ENCODE measurements at regions not wholly inside any gene's neighbourhood (a gene's known extent, or its start where the extent isn't known, plus 50 kb on each side); places are given as distances from the start of the nearest gene placed in this dataset.

DNA sequence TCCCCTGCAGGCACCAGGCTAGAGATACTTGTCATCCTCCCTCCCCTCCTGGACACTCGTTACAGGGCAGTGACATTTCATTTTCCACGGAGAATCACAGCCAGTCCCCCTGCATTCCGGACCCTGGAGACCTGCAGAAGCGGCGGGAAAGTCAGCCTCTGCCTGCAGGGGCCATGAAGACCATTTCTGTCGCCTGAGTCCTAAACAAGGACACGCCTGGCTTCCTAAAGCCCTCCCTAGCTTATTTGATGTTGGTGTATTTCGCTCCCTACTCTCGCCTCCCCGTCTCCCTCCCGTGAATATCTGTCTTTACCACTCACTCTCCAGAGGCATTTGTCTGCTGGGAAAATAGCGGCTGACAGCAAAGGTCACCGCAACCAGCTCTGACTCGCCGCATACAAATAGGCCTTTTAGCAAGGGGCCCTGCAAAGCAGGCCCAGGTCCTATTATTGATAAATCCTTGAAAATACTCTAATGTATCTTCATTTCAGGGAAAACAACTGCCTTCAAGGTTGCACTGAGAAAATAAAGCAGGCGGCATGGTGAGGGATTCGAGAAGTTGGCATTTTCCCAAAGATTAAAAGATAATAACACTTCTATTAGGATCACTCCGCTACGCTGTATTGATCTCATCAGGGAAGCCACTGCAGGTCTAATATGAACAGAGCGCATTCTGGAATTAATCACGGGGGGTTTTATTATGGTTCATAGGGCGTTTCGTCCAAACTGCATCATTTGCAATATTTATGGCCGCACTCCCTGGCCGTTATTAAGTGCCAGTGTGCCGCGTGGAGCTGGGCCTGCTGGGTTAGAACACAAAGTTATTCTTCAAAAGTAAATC lies 447.1 kb upstream of the CDH5 start:
- Histone ChIP-seq H3K9me3 (ENCODE audit: low read depth) (no peaks in the 10 kb centered on the region), H3K4me3 (no peak overlapping the region), H3K4me1 (ENCODE audit: insufficient read depth) (no peaks in the 10 kb centered on the region), H3K36me3 (replicated peaks; ENCODE audit: insufficient read depth, low read depth) (no peaks in the 10 kb centered on the region), H3K27me3 (no peaks in the 10 kb centered on the region), H3K9me2 (replicated peaks; ENCODE audit: insufficient read depth) (no peaks in the 10 kb centered on the region), H3K4me2 (no peak overlapping the region), H4K20me1 (ENCODE audit: insufficient read depth, poor library complexity, severe bottlenecking) (no peaks in the 10 kb centered on the region), H3K27ac (no peak overlapping the region), H3K79me2 (no peaks in the 10 kb centered on the region), H2AFZ (no peak overlapping the region)
- 83% methylated on average over 27 of the region's 27 CpGs for WGBS (ENCODE audit: low lambda C conversion rate, missing lambda C conversion rate)
- TF ChIP-seq, protein P1, sequence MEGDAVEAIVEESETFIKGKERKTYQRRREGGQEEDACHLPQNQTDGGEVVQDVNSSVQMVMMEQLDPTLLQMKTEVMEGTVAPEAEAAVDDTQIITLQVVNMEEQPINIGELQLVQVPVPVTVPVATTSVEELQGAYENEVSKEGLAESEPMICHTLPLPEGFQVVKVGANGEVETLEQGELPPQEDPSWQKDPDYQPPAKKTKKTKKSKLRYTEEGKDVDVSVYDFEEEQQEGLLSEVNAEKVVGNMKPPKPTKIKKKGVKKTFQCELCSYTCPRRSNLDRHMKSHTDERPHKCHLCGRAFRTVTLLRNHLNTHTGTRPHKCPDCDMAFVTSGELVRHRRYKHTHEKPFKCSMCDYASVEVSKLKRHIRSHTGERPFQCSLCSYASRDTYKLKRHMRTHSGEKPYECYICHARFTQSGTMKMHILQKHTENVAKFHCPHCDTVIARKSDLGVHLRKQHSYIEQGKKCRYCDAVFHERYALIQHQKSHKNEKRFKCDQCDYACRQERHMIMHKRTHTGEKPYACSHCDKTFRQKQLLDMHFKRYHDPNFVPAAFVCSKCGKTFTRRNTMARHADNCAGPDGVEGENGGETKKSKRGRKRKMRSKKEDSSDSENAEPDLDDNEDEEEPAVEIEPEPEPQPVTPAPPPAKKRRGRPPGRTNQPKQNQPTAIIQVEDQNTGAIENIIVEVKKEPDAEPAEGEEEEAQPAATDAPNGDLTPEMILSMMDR (IDR thresholded peaks at IDR 0.05; ENCODE audit: poor library complexity) = no peak
- no peak for TF ChIP-seq EZH2 (IDR thresholded peaks at IDR 0.05; ENCODE audit: borderline replicate concordance)
- TF ChIP-seq EZH2phosphoT487 (IDR thresholded peaks at IDR 0.05; ENCODE audit: low read depth, severe bottlenecking, unreplicated experiment) = no peak
- DNase-seq (ENCODE audit: low spot score) = no peak

DNA sequence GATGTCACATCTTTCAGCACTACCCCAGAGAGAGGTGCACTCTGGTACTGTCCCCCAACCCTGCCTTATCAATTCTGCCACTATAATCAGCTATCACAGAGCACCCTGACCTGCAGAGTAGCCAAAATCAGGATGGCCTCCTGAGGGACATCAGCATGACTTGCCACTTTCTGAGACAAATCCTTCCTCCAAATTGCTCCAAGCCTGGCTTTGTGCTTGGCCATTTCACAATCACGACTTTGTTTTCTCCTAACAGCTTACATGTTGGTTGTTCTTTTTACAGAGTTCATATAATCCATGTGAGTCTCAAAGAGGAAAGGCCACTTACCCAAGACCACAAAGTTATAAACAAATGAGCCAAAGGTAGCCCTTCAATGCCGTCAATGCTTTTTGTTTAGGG lies 449.0 kb upstream of the CDH5 start:
- H4K20me1 ChIP-seq (ENCODE audit: insufficient read depth, poor library complexity, severe bottlenecking) = no peaks in the 10 kb centered on the region
- no peaks in the 10 kb centered on the region for H3K4me1 ChIP-seq (ENCODE audit: insufficient read depth)
- H3K9me3 ChIP-seq (ENCODE audit: low read depth) = no peaks in the 10 kb centered on the region
- H3K27ac ChIP-seq = no peak overlapping the region
- H3K4me2 ChIP-seq = no peak overlapping the region
- H3K79me2 ChIP-seq = no peaks in the 10 kb centered on the region
- no peak for TF ChIP-seq EZH2phosphoT487 (IDR thresholded peaks at IDR 0.05; ENCODE audit: low read depth, severe bottlenecking, unreplicated experiment)
- TF ChIP-seq, protein P1 (IDR thresholded peaks at IDR 0.05; ENCODE audit: poor library complexity) = no peak
- TF ChIP-seq EZH2 (IDR thresholded peaks at IDR 0.05; ENCODE audit: borderline replicate concordance) = no peak
- no peaks in the 10 kb centered on the region for H3K36me3 ChIP-seq (replicated peaks; ENCODE audit: insufficient read depth, low read depth)
- H3K4me3 ChIP-seq = no peak overlapping the region
- DNase-seq (ENCODE audit: low spot score) = no peak
- no peak overlapping the region for H2AFZ ChIP-seq
- H3K27me3 ChIP-seq = no peaks in the 10 kb centered on the region
- no peaks in the 10 kb centered on the region for H3K9me2 ChIP-seq (replicated peaks; ENCODE audit: insufficient read depth)
- 62% methylated on average over 2 of the region's 2 CpGs for WGBS (ENCODE audit: low lambda C conversion rate, missing lambda C conversion rate)

DNA sequence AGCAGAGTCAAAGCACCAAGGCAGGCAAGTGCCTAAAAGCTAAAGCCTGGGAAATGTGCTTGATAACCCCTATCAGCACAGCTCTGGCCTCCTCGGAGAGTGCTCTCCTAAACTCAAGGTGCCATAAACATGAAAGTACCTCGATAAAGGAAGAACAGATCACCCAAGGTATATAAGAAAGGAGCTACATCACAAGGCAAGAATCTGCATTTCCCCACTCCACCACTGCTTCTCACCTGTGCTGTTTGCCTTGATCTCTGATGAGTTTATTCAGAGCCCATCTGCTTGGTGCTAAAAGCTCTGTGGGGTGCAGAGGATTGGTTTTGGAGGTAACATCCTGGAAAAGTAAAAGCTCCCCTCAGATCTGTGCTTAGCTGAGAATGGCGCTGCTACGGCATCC lies 449.5 kb upstream of the CDH5 start:
- Histone ChIP-seq H3K4me3 (no peak overlapping the region), H3K27me3 (no peaks in the 10 kb centered on the region), H3K9me2 (replicated peaks; ENCODE audit: insufficient read depth) (no peaks in the 10 kb centered on the region), H3K36me3 (replicated peaks; ENCODE audit: insufficient read depth, low read depth) (no peaks in the 10 kb centered on the region), H3K4me2 (no peak overlapping the region), H3K4me1 (ENCODE audit: insufficient read depth) (no peaks in the 10 kb centered on the region), H3K79me2 (no peaks in the 10 kb centered on the region), H4K20me1 (ENCODE audit: insufficient read depth, poor library complexity, severe bottlenecking) (no peaks in the 10 kb centered on the region), H3K27ac (no peak overlapping the region), H3K9me3 (ENCODE audit: low read depth) (no peaks in the 10 kb centered on the region), H2AFZ (no peak overlapping the region)
- DNase-seq (ENCODE audit: low spot score) = no peak
- TF ChIP-seq EZH2phosphoT487 (IDR thresholded peaks at IDR 0.05; ENCODE audit: low read depth, severe bottlenecking, unreplicated experiment) = no peak
- TF ChIP-seq, protein P1 (IDR thresholded peaks at IDR 0.05; ENCODE audit: poor library complexity) = no peak
- TF ChIP-seq EZH2 (IDR thresholded peaks at IDR 0.05; ENCODE audit: borderline replicate concordance) = no peak
- 59% methylated on average over 4 of the region's 4 CpGs for WGBS (ENCODE audit: low lambda C conversion rate, missing lambda C conversion rate)
